DOHH2 (cell line): ENCODE measurements at regions not wholly inside any gene's neighbourhood (a gene's known extent, or its start where the extent isn't known, plus 50 kb on each side); places are given as distances from the start of the nearest gene placed in this dataset.

Experiments used
- CTCF ChIP-seq: fragments of 200-600 bp; sonication (generic); IDR thresholded peaks from one replicate; pipeline ENCODE4 v1.5.1; 2014; ENCODE audit warnings: antibody characterized with exemption, mild to moderate bottlenecking, low read depth, low read length; ENCODE audit not compliant: poor library complexity, severe bottlenecking
- EZH2phosphoT487 ChIP-seq: fragments of 200-600 bp; sonication (generic); IDR thresholded peaks from 2 replicates; pipeline ENCODE4 v1.6.1; 2017; ENCODE audit warnings: borderline replicate concordance, mild to moderate bottlenecking, antibody characterized with exemption, low read length, moderate library complexity, mixed read lengths

GRCh38 chr20:17872434-17872833, 96.2 kb downstream of the SNX5 start:
- no peak for TF ChIP-seq CTCF
- no peak for TF ChIP-seq EZH2phosphoT487
